ENCODE measurements at regions not wholly inside any gene's neighbourhood (a gene's known extent, or its start where the extent isn't known, plus 50 kb on each side); places are given as distances from the start of the nearest gene placed in this dataset.

- H3K9ac ChIP-seq (ENCODE audit: low read length): no peak overlapping the region
- no peaks in the 10 kb centered on the region for H3K36me3 ChIP-seq (ENCODE audit: control insufficient read depth, low read depth, low read length)
- H3K9me3 ChIP-seq (ENCODE audit: control insufficient read depth, low read depth, low read length): no peaks in the 10 kb centered on the region
- H3K27ac ChIP-seq (ENCODE audit: low read length): no peak overlapping the region
- H3K4me3 ChIP-seq (ENCODE audit: low read length): no peak overlapping the region
- H3K4me1 ChIP-seq (ENCODE audit: control insufficient read depth, low read depth, low read length): no peaks in the 10 kb centered on the region
- H3K27me3 ChIP-seq (ENCODE audit: control insufficient read depth, insufficient read depth, low read length): no peaks in the 10 kb centered on the region
Observed at GRCh38 chr12:97951717-97952116, 489.1 kb downstream of the RMST start.

GRCh38 chr12:97957109-97957508, 494.5 kb downstream of the RMST start:
- Histone ChIP-seq H3K27ac (ENCODE audit: low read length) (no peak overlapping the region), H3K4me1 (ENCODE audit: control insufficient read depth, low read depth, low read length) (no peaks in the 10 kb centered on the region), H3K36me3 (ENCODE audit: control insufficient read depth, low read depth, low read length) (no peaks in the 10 kb centered on the region), H3K9me3 (ENCODE audit: control insufficient read depth, low read depth, low read length) (peaks cover 9% of the 10 kb centered on the region), H3K4me3 (ENCODE audit: low read length) (no peak overlapping the region), H3K27me3 (ENCODE audit: control insufficient read depth, insufficient read depth, low read length) (no peaks in the 10 kb centered on the region), H3K9ac (ENCODE audit: low read length) (no peak overlapping the region)

GRCh38 chr12:97960225-97960624, 497.6 kb downstream of the RMST start:
- no peak overlapping the region for H3K9ac ChIP-seq (ENCODE audit: low read length)
- no peaks in the 10 kb centered on the region for H3K4me1 ChIP-seq (ENCODE audit: control insufficient read depth, low read depth, low read length)
- H3K27ac ChIP-seq (ENCODE audit: low read length): no peak overlapping the region
- H3K9me3 ChIP-seq (ENCODE audit: control insufficient read depth, low read depth, low read length): peaks cover 9% of the 10 kb centered on the region
- no peak overlapping the region for H3K4me3 ChIP-seq (ENCODE audit: low read length)
- H3K36me3 ChIP-seq (ENCODE audit: control insufficient read depth, low read depth, low read length): no peaks in the 10 kb centered on the region
- no peaks in the 10 kb centered on the region for H3K27me3 ChIP-seq (ENCODE audit: control insufficient read depth, insufficient read depth, low read length)

- Histone ChIP-seq H3K9ac (ENCODE audit: low read length) (no peak overlapping the region), H3K9me3 (ENCODE audit: control insufficient read depth, low read depth, low read length) (peaks cover 9% of the 10 kb centered on the region), H3K27ac (ENCODE audit: low read length) (no peak overlapping the region), H3K36me3 (ENCODE audit: control insufficient read depth, low read depth, low read length) (no peaks in the 10 kb centered on the region), H3K4me1 (ENCODE audit: control insufficient read depth, low read depth, low read length) (no peaks in the 10 kb centered on the region), H3K4me3 (ENCODE audit: low read length) (no peak overlapping the region), H3K27me3 (ENCODE audit: control insufficient read depth, insufficient read depth, low read length) (no peaks in the 10 kb centered on the region)
Observed at GRCh38 chr12:97960741-97961608, 498.4 kb downstream of the RMST start.

- Histone ChIP-seq H3K9me3 (ENCODE audit: control insufficient read depth, low read depth, low read length) (no peaks in the 10 kb centered on the region), H3K27ac (ENCODE audit: low read length) (no peak overlapping the region), H3K27me3 (ENCODE audit: control insufficient read depth, insufficient read depth, low read length) (no peaks in the 10 kb centered on the region), H3K36me3 (ENCODE audit: control insufficient read depth, low read depth, low read length) (no peaks in the 10 kb centered on the region), H3K9ac (ENCODE audit: low read length) (no peak overlapping the region), H3K4me1 (ENCODE audit: control insufficient read depth, low read depth, low read length) (no peaks in the 10 kb centered on the region), H3K4me3 (ENCODE audit: low read length) (no peak overlapping the region)
Observed at GRCh38 chr12:97967831-97968230, 505.2 kb downstream of the RMST start.

- Histone ChIP-seq H3K27me3 (ENCODE audit: control insufficient read depth, insufficient read depth, low read length) (no peaks in the 10 kb centered on the region), H3K9me3 (ENCODE audit: control insufficient read depth, low read depth, low read length) (no peaks in the 10 kb centered on the region), H3K4me3 (ENCODE audit: low read length) (no peak overlapping the region), H3K4me1 (ENCODE audit: control insufficient read depth, low read depth, low read length) (no peaks in the 10 kb centered on the region), H3K27ac (ENCODE audit: low read length) (no peak overlapping the region), H3K9ac (ENCODE audit: low read length) (no peak overlapping the region), H3K36me3 (ENCODE audit: control insufficient read depth, low read depth, low read length) (no peaks in the 10 kb centered on the region)
Observed at GRCh38 chr12:97968641-97969197, 506.1 kb downstream of the RMST start.

GRCh38 chr12:97977870-97978405, 515.3 kb downstream of the RMST start:
- H3K36me3 ChIP-seq (ENCODE audit: control insufficient read depth, low read depth, low read length): no peaks in the 10 kb centered on the region
- no peaks in the 10 kb centered on the region for H3K4me1 ChIP-seq (ENCODE audit: control insufficient read depth, low read depth, low read length)
- H3K27ac ChIP-seq (ENCODE audit: low read length): no peak overlapping the region
- H3K4me3 ChIP-seq (ENCODE audit: low read length): no peak overlapping the region
- no peaks in the 10 kb centered on the region for H3K27me3 ChIP-seq (ENCODE audit: control insufficient read depth, insufficient read depth, low read length)
- no peaks in the 10 kb centered on the region for H3K9me3 ChIP-seq (ENCODE audit: control insufficient read depth, low read depth, low read length)
- no peak overlapping the region for H3K9ac ChIP-seq (ENCODE audit: low read length)

- no peaks in the 10 kb centered on the region for H3K27me3 ChIP-seq (ENCODE audit: control insufficient read depth, insufficient read depth, low read length)
- no peak overlapping the region for H3K27ac ChIP-seq (ENCODE audit: low read length)
- H3K36me3 ChIP-seq (ENCODE audit: control insufficient read depth, low read depth, low read length): no peaks in the 10 kb centered on the region
- no peaks in the 10 kb centered on the region for H3K4me1 ChIP-seq (ENCODE audit: control insufficient read depth, low read depth, low read length)
- no peak overlapping the region for H3K4me3 ChIP-seq (ENCODE audit: low read length)
- H3K9ac ChIP-seq (ENCODE audit: low read length): no peak overlapping the region
- no peaks in the 10 kb centered on the region for H3K9me3 ChIP-seq (ENCODE audit: control insufficient read depth, low read depth, low read length)
Observed at GRCh38 chr12:97982684-97983083, 520.1 kb downstream of the RMST start.

- no peaks in the 10 kb centered on the region for H3K9me3 ChIP-seq (ENCODE audit: control insufficient read depth, low read depth, low read length)
- no peak overlapping the region for H3K9ac ChIP-seq (ENCODE audit: low read length)
- no peak overlapping the region for H3K4me3 ChIP-seq (ENCODE audit: low read length)
- no peaks in the 10 kb centered on the region for H3K27me3 ChIP-seq (ENCODE audit: control insufficient read depth, insufficient read depth, low read length)
- no peak overlapping the region for H3K27ac ChIP-seq (ENCODE audit: low read length)
- H3K36me3 ChIP-seq (ENCODE audit: control insufficient read depth, low read depth, low read length): no peaks in the 10 kb centered on the region
- no peaks in the 10 kb centered on the region for H3K4me1 ChIP-seq (ENCODE audit: control insufficient read depth, low read depth, low read length)
Observed at GRCh38 chr12:97983796-97984195, 521.2 kb downstream of the RMST start.

GRCh38 chr12:97984436-97984835, 521.8 kb downstream of the RMST start:
- Histone ChIP-seq H3K9me3 (ENCODE audit: control insufficient read depth, low read depth, low read length) (no peaks in the 10 kb centered on the region), H3K36me3 (ENCODE audit: control insufficient read depth, low read depth, low read length) (no peaks in the 10 kb centered on the region), H3K9ac (ENCODE audit: low read length) (no peak overlapping the region), H3K27ac (ENCODE audit: low read length) (no peak overlapping the region), H3K4me3 (ENCODE audit: low read length) (no peak overlapping the region), H3K4me1 (ENCODE audit: control insufficient read depth, low read depth, low read length) (no peaks in the 10 kb centered on the region), H3K27me3 (ENCODE audit: control insufficient read depth, insufficient read depth, low read length) (no peaks in the 10 kb centered on the region)

GRCh38 chr12:97984974-97985580, 522.5 kb downstream of the RMST start:
- H3K4me1 ChIP-seq (ENCODE audit: control insufficient read depth, low read depth, low read length): no peaks in the 10 kb centered on the region
- no peaks in the 10 kb centered on the region for H3K36me3 ChIP-seq (ENCODE audit: control insufficient read depth, low read depth, low read length)
- H3K9me3 ChIP-seq (ENCODE audit: control insufficient read depth, low read depth, low read length): no peaks in the 10 kb centered on the region
- no peak overlapping the region for H3K4me3 ChIP-seq (ENCODE audit: low read length)
- no peak overlapping the region for H3K9ac ChIP-seq (ENCODE audit: low read length)
- no peak overlapping the region for H3K27ac ChIP-seq (ENCODE audit: low read length)
- H3K27me3 ChIP-seq (ENCODE audit: control insufficient read depth, insufficient read depth, low read length): no peaks in the 10 kb centered on the region
